OCI-LY1 (cell line): ENCODE measurements at regions not wholly inside any gene's neighbourhood (a gene's known extent, or its start where the extent isn't known, plus 50 kb on each side); places are given as distances from the start of the nearest gene placed in this dataset.

Experiments used
- EZH2 ChIP-seq: fragments of 200-600 bp; sonication (generic), shearing (Covaris generic); IDR thresholded peaks from 2 replicates; pipeline ENCODE4 v1.8.0; 2017; ENCODE audit warnings: borderline replicate concordance, mixed run types, mild to moderate bottlenecking, antibody characterized with exemption, low read length, moderate library complexity, mixed read lengths
- TF ChIP-seq, protein P1 (sequence below): fragments of 200-600 bp; sonication (generic), shearing (Covaris generic); IDR thresholded peaks from 2 replicates; pipeline ENCODE4 v1.5.1; 2017; ENCODE audit warnings: mild to moderate bottlenecking, antibody characterized with exemption, low read length, moderate library complexity, mixed read lengths

DNA sequence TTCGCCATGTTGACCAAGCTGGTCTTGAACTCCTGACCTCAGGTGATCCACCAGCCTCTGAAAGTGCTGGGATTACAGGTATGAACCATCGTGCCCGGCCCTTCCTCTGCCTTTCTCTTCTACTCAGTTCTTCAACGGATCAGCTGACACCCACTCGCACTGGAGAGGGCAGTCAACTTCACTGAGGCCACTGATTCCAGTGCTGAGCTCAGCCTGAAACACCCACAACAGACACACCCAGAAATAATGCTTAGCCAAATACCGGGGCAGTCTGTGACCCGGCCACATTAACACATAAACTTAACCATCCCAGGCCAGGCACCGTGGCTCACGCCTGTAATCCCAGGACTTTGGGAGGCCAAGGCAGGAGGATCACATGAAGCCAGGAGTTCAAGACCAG lies 119.3 kb upstream of the CHST15 start:
- TF ChIP-seq, protein P1, sequence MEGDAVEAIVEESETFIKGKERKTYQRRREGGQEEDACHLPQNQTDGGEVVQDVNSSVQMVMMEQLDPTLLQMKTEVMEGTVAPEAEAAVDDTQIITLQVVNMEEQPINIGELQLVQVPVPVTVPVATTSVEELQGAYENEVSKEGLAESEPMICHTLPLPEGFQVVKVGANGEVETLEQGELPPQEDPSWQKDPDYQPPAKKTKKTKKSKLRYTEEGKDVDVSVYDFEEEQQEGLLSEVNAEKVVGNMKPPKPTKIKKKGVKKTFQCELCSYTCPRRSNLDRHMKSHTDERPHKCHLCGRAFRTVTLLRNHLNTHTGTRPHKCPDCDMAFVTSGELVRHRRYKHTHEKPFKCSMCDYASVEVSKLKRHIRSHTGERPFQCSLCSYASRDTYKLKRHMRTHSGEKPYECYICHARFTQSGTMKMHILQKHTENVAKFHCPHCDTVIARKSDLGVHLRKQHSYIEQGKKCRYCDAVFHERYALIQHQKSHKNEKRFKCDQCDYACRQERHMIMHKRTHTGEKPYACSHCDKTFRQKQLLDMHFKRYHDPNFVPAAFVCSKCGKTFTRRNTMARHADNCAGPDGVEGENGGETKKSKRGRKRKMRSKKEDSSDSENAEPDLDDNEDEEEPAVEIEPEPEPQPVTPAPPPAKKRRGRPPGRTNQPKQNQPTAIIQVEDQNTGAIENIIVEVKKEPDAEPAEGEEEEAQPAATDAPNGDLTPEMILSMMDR = no peak
- no peak for TF ChIP-seq EZH2
